Prostate gland (tissue), 2 donors: ENCODE measurements at regions not wholly inside any gene's neighbourhood (a gene's known extent, or its start where the extent isn't known, plus 50 kb on each side); places are given as distances from the start of the nearest gene placed in this dataset.

Experiments used
- DNase-seq: peaks from one replicate; pipeline ENCODE4 v3.0.0-alpha.2; 2019; ENCODE audit warnings: low spot score
- H3K27ac ChIP-seq, 2 donors: fragments of 200-600 bp; sonication (generic); 2 replicates each; pipeline ENCODE4 v1.5.1; 2017 to 2019
- H3K27me3 ChIP-seq: fragments of 200-600 bp; sonication (generic); replicated peaks from 2 replicates; pipeline ENCODE4 v1.5.1; 2019; ENCODE audit not compliant: insufficient read depth
- H3K36me3 ChIP-seq, 2 donors: fragments of 200-600 bp; sonication (generic); 1 replicate in 1 of 2; 2 replicates in 1 of 2; pipeline versions ENCODE4 v1.5.1 to v1.8.1; 2017 to 2019
- H3K4me1 ChIP-seq: fragments of 200-600 bp; sonication (generic); replicated peaks from 2 replicates; pipeline ENCODE4 v1.5.1; 2019
- H3K4me3 ChIP-seq, 2 donors: fragments of 200-600 bp; sonication (generic); 2 replicates each; pipeline ENCODE4 v1.5.1; 2017 to 2019
- H3K9me3 ChIP-seq: fragments of 200-600 bp; sonication (generic); 2 replicates; pipeline ENCODE4 v1.5.1; 2017
- POLR2A ChIP-seq: fragments of 450-650 bp; IDR thresholded peaks from one replicate; pipeline ENCODE4 v1.6.1; 2016; ENCODE audit warnings: antibody characterized with exemption, mild to moderate bottlenecking
- POLR2AphosphoS5 ChIP-seq: sonication (generic); formaldehyde crosslinking; IDR thresholded peaks from one replicate; pipeline ENCODE4 v1.6.1; 2017; ENCODE audit warnings: antibody characterized with exemption
- whole genome bisulfite sequencing: methylation state at CpG from one replicate; pipeline ENCODE4 v1.1.5; 2018; 5-methylcytosine and 5-hydroxymethylcytosine counted together
- intact Hi-C: fragments of 100-400 bp; cut with DNase I; formaldehyde crosslinking; loops from one replicate; pipeline ENCODE4 v1.14.2; 2022
- TF ChIP-seq, protein P1 (sequence below), 4 experiments: fragments of 200-600 bp in 2 of 4; fragments of 450-650 bp in 2 of 4; sonication (generic) in 2 of 4; IDR thresholded peaks; 1 replicate in 3 of 4; 2 replicates in 1 of 4; pipeline ENCODE4 v1.5.1; 2016 to 2019; ENCODE audit warnings: antibody characterized with exemption in 4 of 4, mild to moderate bottlenecking in 2 of 4, moderate library complexity in 2 of 4

- Histone ChIP-seq H3K27me3 (no peaks in the 10 kb centered on the region), H3K36me3 (no peaks in the 10 kb centered on the region), H3K4me1 (no peaks in the 10 kb centered on the region), H3K4me3 (no peak overlapping the region), H3K27ac (no peak overlapping the region), H3K9me3 (no peaks in the 10 kb centered on the region)
- WGBS: 53% methylated on average over 6 of the region's 6 CpGs
- no peak for DNase-seq
- intact Hi-C loops: no loop called here
- TF ChIP-seq, protein P1, sequence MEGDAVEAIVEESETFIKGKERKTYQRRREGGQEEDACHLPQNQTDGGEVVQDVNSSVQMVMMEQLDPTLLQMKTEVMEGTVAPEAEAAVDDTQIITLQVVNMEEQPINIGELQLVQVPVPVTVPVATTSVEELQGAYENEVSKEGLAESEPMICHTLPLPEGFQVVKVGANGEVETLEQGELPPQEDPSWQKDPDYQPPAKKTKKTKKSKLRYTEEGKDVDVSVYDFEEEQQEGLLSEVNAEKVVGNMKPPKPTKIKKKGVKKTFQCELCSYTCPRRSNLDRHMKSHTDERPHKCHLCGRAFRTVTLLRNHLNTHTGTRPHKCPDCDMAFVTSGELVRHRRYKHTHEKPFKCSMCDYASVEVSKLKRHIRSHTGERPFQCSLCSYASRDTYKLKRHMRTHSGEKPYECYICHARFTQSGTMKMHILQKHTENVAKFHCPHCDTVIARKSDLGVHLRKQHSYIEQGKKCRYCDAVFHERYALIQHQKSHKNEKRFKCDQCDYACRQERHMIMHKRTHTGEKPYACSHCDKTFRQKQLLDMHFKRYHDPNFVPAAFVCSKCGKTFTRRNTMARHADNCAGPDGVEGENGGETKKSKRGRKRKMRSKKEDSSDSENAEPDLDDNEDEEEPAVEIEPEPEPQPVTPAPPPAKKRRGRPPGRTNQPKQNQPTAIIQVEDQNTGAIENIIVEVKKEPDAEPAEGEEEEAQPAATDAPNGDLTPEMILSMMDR (IDR thresholded peaks at IDR 0.05): no peak
- no peak for TF ChIP-seq POLR2AphosphoS5
- TF ChIP-seq POLR2A: no peak
Measured at GRCh38 chr4:20086067-20086798, 165.5 kb upstream of the SLIT2 start.

- H3K9me3 ChIP-seq: no peaks in the 10 kb centered on the region
- no peak overlapping the region for H3K27ac ChIP-seq
- TF ChIP-seq POLR2A (no peak), POLR2AphosphoS5 (no peak)
- TF ChIP-seq, protein P1 (IDR thresholded peaks at IDR 0.05): no peak
- H3K4me3 ChIP-seq: no peak overlapping the region
- intact Hi-C loops: no loop called here
- H3K36me3 ChIP-seq: no peaks in the 10 kb centered on the region
- no peaks in the 10 kb centered on the region for H3K4me1 ChIP-seq
- WGBS: 68% methylated on average over 1 of the region's 1 CpG
- DNase-seq: no peak
- H3K27me3 ChIP-seq: no peaks in the 10 kb centered on the region
Measured at GRCh38 chr4:20085653-20086052, 166.1 kb upstream of the SLIT2 start.

- DNase-seq: no peak
- Histone ChIP-seq H3K4me3 (no peak overlapping the region), H3K27me3 (no peaks in the 10 kb centered on the region), H3K36me3 (no peaks in the 10 kb centered on the region), H3K27ac (no peak overlapping the region), H3K4me1 (no peaks in the 10 kb centered on the region), H3K9me3 (no peaks in the 10 kb centered on the region)
- intact Hi-C loops: no loop called here
- 83% methylated on average over 3 of the region's 3 CpGs for WGBS
- TF ChIP-seq POLR2AphosphoS5 (no peak), POLR2A (no peak)
- TF ChIP-seq, protein P1 (IDR thresholded peaks at IDR 0.05): no peak
Measured at GRCh38 chr4:20085156-20085555, 166.5 kb upstream of the SLIT2 start.

DNA sequence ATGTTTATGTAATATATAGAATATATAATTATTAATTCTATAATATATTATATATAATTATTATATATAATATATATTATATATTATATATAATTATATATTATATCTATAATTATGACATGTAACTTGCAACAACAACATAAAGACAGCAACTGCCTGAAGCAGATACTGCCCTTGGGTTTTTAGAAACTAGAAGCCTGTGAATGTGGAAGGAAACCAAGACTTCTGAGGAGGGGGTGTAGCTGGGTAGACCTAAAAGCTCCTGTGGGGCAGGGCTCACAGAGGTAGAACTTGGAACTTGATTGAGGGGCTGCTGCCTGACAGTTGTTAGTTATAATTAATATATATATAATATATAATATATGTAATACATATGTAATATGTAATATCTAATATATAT is 167.2 kb upstream of the SLIT2 start:
- Histone ChIP-seq H3K36me3 (no peaks in the 10 kb centered on the region), H3K27me3 (no peaks in the 10 kb centered on the region), H3K27ac (no peak overlapping the region), H3K4me3 (no peak overlapping the region), H3K9me3 (no peaks in the 10 kb centered on the region), H3K4me1 (no peaks in the 10 kb centered on the region)
- TF ChIP-seq, protein P1 (IDR thresholded peaks at IDR 0.05): no peak
- no peak for TF ChIP-seq POLR2A
- no peak for TF ChIP-seq POLR2AphosphoS5
- intact Hi-C loops: no loop called here
- DNase-seq: no peak

GRCh38 chr4:20078644-20079043 is 173.1 kb upstream of the SLIT2 start:
- Histone ChIP-seq H3K4me3 (no peak overlapping the region), H3K36me3 (no peaks in the 10 kb centered on the region), H3K4me1 (no peaks in the 10 kb centered on the region), H3K27me3 (no peaks in the 10 kb centered on the region), H3K9me3 (no peaks in the 10 kb centered on the region), H3K27ac (no peak overlapping the region)
- intact Hi-C loops: no loop called here
- WGBS: 90% methylated on average over 5 of the region's 5 CpGs
- no peak for DNase-seq
- TF ChIP-seq POLR2AphosphoS5: no peak
- TF ChIP-seq, protein P1 (IDR thresholded peaks at IDR 0.05): no peak
- TF ChIP-seq POLR2A: no peak
